SK-N-SH treated with all-trans-retinoic acid at 6 μM for 48 hours (cell line): ENCODE measurements at regions not wholly inside any gene's neighbourhood (a gene's known extent, or its start where the extent isn't known, plus 50 kb on each side); places are given as distances from the start of the nearest gene placed in this dataset.
"Not testable (repeated sequence)": the region's sequence is repeated elsewhere in the genome, so short reads cannot be mapped to it uniquely, and the experiment has no call there.

Experiments
- ATAC-seq: fragments of 200-7000 bp; cut with Tn5 transposase; 3 replicates; pipeline ENCODE4 v1.9.1; 2020; ENCODE audit warnings: mild to moderate bottlenecking, moderate library complexity
- ARNTL ChIP-seq: fragments of 450-650 bp; formaldehyde crosslinking; IDR thresholded peaks from 2 replicates; pipeline ENCODE4 v1.5.0; 2020; ENCODE audit warnings: low read depth, mild to moderate bottlenecking, moderate library complexity, borderline replicate concordance
- BACH2 ChIP-seq: fragments of 250-450 bp; sonication (Bioruptor Pico); IDR thresholded peaks from 2 replicates; pipeline ENCODE4 v1.9.0; 2021; ENCODE audit warnings: mild to moderate bottlenecking, borderline replicate concordance
- CREB5 ChIP-seq: fragments of 250-450 bp; sonication (Bioruptor Pico); IDR thresholded peaks from 2 replicates; pipeline ENCODE4 v1.5.1; 2020; ENCODE audit warnings: low read depth, mild to moderate bottlenecking, moderate library complexity
- CSRNP3 ChIP-seq: fragments of 250-450 bp; sonication (Bioruptor Pico); IDR thresholded peaks from 2 replicates; pipeline ENCODE4 v1.5.1; 2021; ENCODE audit warnings: mild to moderate bottlenecking, moderate library complexity
- ESRRG ChIP-seq: fragments of 250-450 bp; sonication (Bioruptor Pico); IDR thresholded peaks from 2 replicates; pipeline ENCODE4 v1.6.1; 2021; ENCODE audit warnings: mild to moderate bottlenecking
- GLIS3 ChIP-seq: fragments of 250-450 bp; sonication (Bioruptor Pico); IDR thresholded peaks from 2 replicates; pipeline ENCODE4 v1.5.0; 2020; ENCODE audit warnings: mild to moderate bottlenecking, moderate library complexity
- ISL1 ChIP-seq: fragments of 250-450 bp; sonication (Bioruptor Pico); IDR thresholded peaks from 2 replicates; pipeline ENCODE4 v2.1.2; 2022; ENCODE audit warnings: mild to moderate bottlenecking, moderate library complexity
- OSR1 ChIP-seq: fragments of 250-450 bp; sonication (Bioruptor Pico); IDR thresholded peaks from 2 replicates; pipeline ENCODE4 v1.8.0; 2022; ENCODE audit warnings: moderate library complexity, mild to moderate bottlenecking, inconsistent platforms
- PATZ1 ChIP-seq: fragments of 250-450 bp; sonication (Bioruptor Pico); IDR thresholded peaks from 2 replicates; pipeline ENCODE4 v1.8.0; 2020; ENCODE audit warnings: mild to moderate bottlenecking, moderate library complexity, borderline replicate concordance
- PPARA ChIP-seq: fragments of 250-450 bp; sonication (Bioruptor Pico); IDR thresholded peaks from 2 replicates; pipeline ENCODE4 v1.5.0; 2020; ENCODE audit warnings: mild to moderate bottlenecking, borderline replicate concordance
- RARB ChIP-seq: fragments of 250-450 bp; sonication (Bioruptor Pico); IDR thresholded peaks from 2 replicates; pipeline ENCODE4 v1.8.0; 2021; ENCODE audit warnings: mild to moderate bottlenecking, moderate library complexity
- SNAI2 ChIP-seq: fragments of 250-450 bp; sonication (Bioruptor Pico); IDR thresholded peaks from 2 replicates; pipeline ENCODE4 v1.5.0; 2020; ENCODE audit warnings: mild to moderate bottlenecking, moderate library complexity
- TCF4 ChIP-seq: fragments of 250-450 bp; sonication (Bioruptor Pico); IDR thresholded peaks from 2 replicates; pipeline ENCODE4 v1.8.0; 2021; ENCODE audit warnings: mild to moderate bottlenecking, moderate library complexity, borderline replicate concordance
- TOX ChIP-seq: fragments of 250-450 bp; sonication (Bioruptor Pico); IDR thresholded peaks from 2 replicates; pipeline ENCODE4 v1.8.0; 2021; ENCODE audit warnings: mild to moderate bottlenecking, moderate library complexity, borderline replicate concordance
- TSHZ2 ChIP-seq: fragments of 250-450 bp; sonication (Bioruptor Pico); IDR thresholded peaks from 2 replicates; pipeline ENCODE4 v1.5.0; 2020; ENCODE audit warnings: mild to moderate bottlenecking, moderate library complexity
- ZC3H10 ChIP-seq: fragments of 250-450 bp; sonication (Bioruptor Pico); IDR thresholded peaks from 2 replicates; pipeline ENCODE4 v1.5.1; 2021; ENCODE audit warnings: mild to moderate bottlenecking, moderate library complexity
- ZFP3 ChIP-seq: fragments of 250-450 bp; sonication (Bioruptor Pico); IDR thresholded peaks from 2 replicates; pipeline ENCODE4 v1.5.0; 2020; ENCODE audit warnings: mild to moderate bottlenecking, moderate library complexity
- ZFP30 ChIP-seq: fragments of 450-650 bp; formaldehyde crosslinking; IDR thresholded peaks from 2 replicates; pipeline ENCODE4 v1.5.0; 2022; ENCODE audit warnings: mild to moderate bottlenecking, moderate library complexity
- ZNF565 ChIP-seq: fragments of 450-650 bp; formaldehyde crosslinking; conservative IDR thresholded peaks from 2 replicates; pipeline ENCODE4 v1.5.0; 2020; ENCODE audit warnings: low read depth, mild to moderate bottlenecking, moderate library complexity
- ZNF70 ChIP-seq: fragments of 450-650 bp; formaldehyde crosslinking; IDR thresholded peaks from 2 replicates; pipeline ENCODE4 v1.5.0; 2020; ENCODE audit warnings: mild to moderate bottlenecking, moderate library complexity
- ZNF8 ChIP-seq: fragments of 450-650 bp; formaldehyde crosslinking; IDR thresholded peaks from 2 replicates; pipeline ENCODE4 v1.5.0; 2020; ENCODE audit warnings: mild to moderate bottlenecking, moderate library complexity

- TF ChIP-seq BACH2 (CRISPR knock-in tag): no peak
- TF ChIP-seq SNAI2 (CRISPR knock-in tag): no peak
- no peak for TF ChIP-seq TOX (CRISPR knock-in tag)
- no peak for TF ChIP-seq RARB (CRISPR knock-in tag)
- TF ChIP-seq GLIS3 (CRISPR knock-in tag): no peak
Observed at GRCh38 chr2:236483102-236483501, 86.5 kb upstream of the ACKR3 start (continued).

- no peak for ATAC-seq
- TF ChIP-seq GLIS3 (CRISPR knock-in tag) (no peak), ZNF8 (no peak), SNAI2 (CRISPR knock-in tag) (no peak), ARNTL (CRISPR knock-in tag) (no peak), CREB5 (CRISPR knock-in tag) (no peak)
Observed at GRCh38 chr2:236485519-236485918, 84.1 kb upstream of the ACKR3 start.

- not testable (repeated sequence) for ATAC-seq
Observed at GRCh38 chr2:236489083-236489482, 80.5 kb upstream of the ACKR3 start.

- ATAC-seq: no peak
- no peak for TF ChIP-seq CSRNP3 (CRISPR knock-in tag)
- TF ChIP-seq ZNF565: no peak
- no peak for TF ChIP-seq PATZ1 (CRISPR knock-in tag)
- TF ChIP-seq BACH2 (CRISPR knock-in tag): no peak
- TF ChIP-seq ZFP30 (CRISPR knock-in tag): no peak
- TF ChIP-seq SNAI2 (CRISPR knock-in tag): no peak
- no peak for TF ChIP-seq OSR1 (CRISPR knock-in tag)
- TF ChIP-seq ESRRG (CRISPR knock-in tag): no peak
Observed at GRCh38 chr2:236489895-236490404, 79.7 kb upstream of the ACKR3 start.

- no peak for ATAC-seq
Observed at GRCh38 chr2:236496340-236496739, 73.3 kb upstream of the ACKR3 start.

More at GRCh38 chr2:236496340-236496739, 73.3 kb upstream of the ACKR3 start:
- TF ChIP-seq TCF4 (CRISPR knock-in tag) (no peak), ZFP3 (CRISPR knock-in tag) (no peak), ZC3H10 (CRISPR knock-in tag) (no peak), BACH2 (CRISPR knock-in tag) (no peak), CSRNP3 (CRISPR knock-in tag) (no peak), CREB5 (CRISPR knock-in tag) (no peak), ZNF8 (no peak), ISL1 (CRISPR knock-in tag) (no peak), TSHZ2 (CRISPR knock-in tag) (no peak), ZNF70 (CRISPR knock-in tag) (no peak), ZFP30 (CRISPR knock-in tag) (no peak), ESRRG (CRISPR knock-in tag) (no peak), TOX (CRISPR knock-in tag) (no peak), RARB (CRISPR knock-in tag) (no peak), PPARA (CRISPR knock-in tag) (no peak), ARNTL (CRISPR knock-in tag) (no peak), SNAI2 (CRISPR knock-in tag) (no peak), ZNF565 (no peak)
- TF ChIP-seq, all 23 proteins: peak for 0
